ENCODE measurements at regions not wholly inside any gene's neighbourhood (a gene's known extent, or its start where the extent isn't known, plus 50 kb on each side); places are given as distances from the start of the nearest gene placed in this dataset.

GRCh38 chr12:107152315-107152714 is 59.0 kb upstream of the CRY1 start:
- no peak for TF ChIP-seq POLR2A (IDR thresholded peaks at IDR 0.05)
- no peak for TF ChIP-seq CTCF (IDR thresholded peaks at IDR 0.05)
- no peaks in the 10 kb centered on the region for H3K36me3 ChIP-seq (replicated peaks in 1 of 2)
- no peak overlapping the region for H3K27ac ChIP-seq
- no peak for DNase-seq
- H3K27me3 ChIP-seq: no peaks in the 10 kb centered on the region
- WGBS, 4 donors: 70 to 77% (median 76%) methylated on average over 3 of the region's 3 CpGs
- no peaks in the 10 kb centered on the region for H3K9me3 ChIP-seq (replicated peaks in 1 of 3)
- intact Hi-C loops (cut with DNase I): no loop called here
- no peaks in the 10 kb centered on the region for H3K4me1 ChIP-seq (replicated peaks in 1 of 2)
- H3K4me3 ChIP-seq: no peak overlapping the region

GRCh38 chr12:107159384-107159900 is 66.1 kb upstream of the CRY1 start:
- no peak for DNase-seq
- intact Hi-C loops (cut with DNase I): no loop called here
- Histone ChIP-seq H3K36me3 (replicated peaks in 1 of 2) (no peaks in the 10 kb centered on the region), H3K27ac (no peak overlapping the region), H3K9me3 (replicated peaks in 1 of 3) (no peaks in the 10 kb centered on the region), H3K27me3 (peaks cover 3% of the 10 kb centered on the region), H3K4me3 (no peak overlapping the region), H3K4me1 (replicated peaks in 1 of 2) (no peaks in the 10 kb centered on the region)
- WGBS, 4 donors: 85 to 93% (median 89%) methylated on average over 2 of the region's 2 CpGs
- no peak for TF ChIP-seq POLR2A (IDR thresholded peaks at IDR 0.05)
- TF ChIP-seq CTCF (IDR thresholded peaks at IDR 0.05): no peak

- no peaks in the 10 kb centered on the region for H3K36me3 ChIP-seq (replicated peaks in 1 of 2)
- TF ChIP-seq CTCF (IDR thresholded peaks at IDR 0.05) (no peak), POLR2A (IDR thresholded peaks at IDR 0.05) (no peak)
- no peak overlapping the region for H3K4me3 ChIP-seq
- no peaks in the 10 kb centered on the region for H3K4me1 ChIP-seq (replicated peaks in 1 of 2)
- WGBS, 4 donors: 75 to 87% (median 82%) methylated on average over 4 of the region's 4 CpGs
- no peaks in the 10 kb centered on the region for H3K9me3 ChIP-seq (replicated peaks in 1 of 3)
- peaks cover 9% of the 10 kb centered on the region for H3K27me3 ChIP-seq
- no peak for DNase-seq
- no peak overlapping the region for H3K27ac ChIP-seq
- intact Hi-C loops (cut with DNase I): no loop called here
These were observed 70.1 kb upstream of the CRY1 start for GRCh38 chr12:107163413-107163812.

- Histone ChIP-seq H3K27ac (no peak overlapping the region), H3K27me3 (peaks cover 9% of the 10 kb centered on the region), H3K36me3 (replicated peaks in 1 of 2) (no peaks in the 10 kb centered on the region), H3K9me3 (replicated peaks in 1 of 3) (no peaks in the 10 kb centered on the region), H3K4me3 (no peak overlapping the region), H3K4me1 (replicated peaks in 1 of 2) (no peaks in the 10 kb centered on the region)
- no peak for DNase-seq
- intact Hi-C loops (cut with DNase I): no loop called here
- 58 to 63% (median 61%) methylated on average over 1 of the region's 1 CpG for WGBS, 4 donors
- TF ChIP-seq POLR2A (IDR thresholded peaks at IDR 0.05) (no peak), CTCF (IDR thresholded peaks at IDR 0.05) (no peak)
These were observed 71.0 kb upstream of the CRY1 start for GRCh38 chr12:107164392-107164791.
